Right cardiac atrium (tissue), 5 donors: ENCODE measurements at regions not wholly inside any gene's neighbourhood (a gene's known extent, or its start where the extent isn't known, plus 50 kb on each side); places are given as distances from the start of the nearest gene placed in this dataset.
"Not testable (repeated sequence)": the region's sequence is repeated elsewhere in the genome, so short reads cannot be mapped to it uniquely, and the experiment has no call there.

Experiments used
- ATAC-seq, 2 donors: fragments of 200-7000 bp; cut with Tn5 transposase; one replicate each; pipeline versions ENCODE4 v1.8.0 to v1.9.1; 2020; ENCODE audit warnings: moderate library complexity in 2 of 2, mild to moderate bottlenecking in 1 of 2
- DNase-seq, 3 donors: peaks; one replicate each; pipeline ENCODE4 v3.0.0-alpha.2; 2020
- H3K27ac ChIP-seq: one replicate; pipeline ENCODE4 v1.5.1; 2013; ENCODE audit warnings: mild to moderate bottlenecking, low read length, control low read depth, moderate library complexity
- H3K27me3 ChIP-seq: one replicate; pipeline ENCODE4 v1.6.1; 2013; ENCODE audit not compliant: control insufficient read depth, insufficient read depth
- H3K4me1 ChIP-seq: one replicate; pipeline ENCODE4 v1.6.1; 2013; ENCODE audit warnings: low read length; ENCODE audit not compliant: control insufficient read depth, insufficient read depth
- H3K4me3 ChIP-seq: one replicate; pipeline ENCODE4 v1.5.1; 2013; ENCODE audit warnings: low read length, control low read depth
- H3K9me3 ChIP-seq: one replicate; pipeline ENCODE4 v1.6.1; 2013; ENCODE audit warnings: low read length; ENCODE audit not compliant: control insufficient read depth
- WGBS: extraction: QIAGEN DNeasy Blood & Tissue Kit; methylation state at CpG from one replicate; pipeline ENCODE4 v1.1.7; 2013; 5-methylcytosine and 5-hydroxymethylcytosine counted together
- intact Hi-C, 4 donors: fragments of 100-400 bp; cut with DNase I; formaldehyde crosslinking; loops; one replicate each; pipeline versions ENCODE4 v1.11.0 to v1.14.0; 2022 to 2023
- donor health status: healthy with polysubstance abuse.
- donor health status: DM: no; HTN: yes; CAD: no.
- donor health status: DM: no; HTN: no; CAD: no.
- donor health status: DM: no; HTN: yes; CAD: no; lungs with severe emphysema.
- donor health status: DM: yes; HTN: yes; CAD: no.

GRCh38 chr7:55699450-55699842 is 127.1 kb upstream of the VOPP1 start:
- intact Hi-C loops, ATAC-seq: not testable (repeated sequence)
- WGBS = 69% methylated on average over 5 of the region's 5 CpGs

DNA sequence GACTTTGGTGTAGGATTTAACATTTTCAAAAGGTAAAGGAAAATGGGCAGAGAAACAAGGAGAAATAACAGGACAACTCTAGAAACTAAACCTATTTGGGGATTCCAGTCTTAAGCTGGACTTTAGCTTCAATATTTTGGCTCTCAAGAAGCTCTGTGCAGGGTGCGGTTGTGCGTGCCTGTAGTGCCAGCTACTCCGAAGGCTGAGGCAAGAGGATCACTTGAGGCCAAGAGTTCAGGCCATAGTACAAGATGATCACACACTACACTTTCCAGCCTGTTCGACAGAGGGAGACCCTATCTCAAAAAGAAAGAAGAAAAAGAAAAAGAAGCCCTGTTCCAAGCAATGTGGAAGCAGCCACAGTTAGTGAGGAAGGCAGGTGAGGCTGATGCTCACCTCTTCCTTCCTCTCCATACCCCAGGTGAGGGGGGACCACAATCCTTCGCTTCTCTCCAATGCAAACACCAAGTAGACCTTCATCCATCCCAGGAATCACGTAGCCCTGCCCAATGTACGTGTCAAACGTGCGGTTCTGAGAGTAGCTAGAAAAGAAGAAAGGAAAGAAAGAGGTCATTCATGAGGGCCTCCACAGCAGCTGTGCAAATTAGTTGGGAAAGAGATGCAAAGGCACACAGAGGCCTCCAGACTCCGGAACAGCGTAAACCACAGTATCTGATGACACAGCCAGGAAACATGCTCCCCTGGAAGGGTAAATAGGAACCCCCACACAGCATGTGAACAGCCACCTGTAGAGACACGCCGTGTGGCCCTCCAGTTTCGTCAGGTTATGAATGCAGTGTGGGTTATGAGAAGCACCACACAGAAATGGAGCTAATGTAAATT is 126.5 kb upstream of the VOPP1 start:
- WGBS = 82% methylated on average over 14 of the region's 14 CpGs
- not testable (repeated sequence) for ATAC-seq

More at GRCh38 chr7:55699450-55699842, 127.1 kb upstream of the VOPP1 start:
- not testable (repeated sequence) for DNase-seq, H3K4me1 ChIP-seq, H3K4me3 ChIP-seq, H3K27me3 ChIP-seq, H3K9me3 ChIP-seq, H3K27ac ChIP-seq

GRCh38 chr7:55695893-55696701 is 123.8 kb upstream of the VOPP1 start:
- H3K9me3 ChIP-seq, H3K4me1 ChIP-seq, H3K27ac ChIP-seq, H3K4me3 ChIP-seq, intact Hi-C loops, H3K27me3 ChIP-seq, DNase-seq, ATAC-seq: not testable (repeated sequence)
- WGBS = 45% methylated on average over 5 of the region's 6 CpGs

More for the DNA sequence above, 126.5 kb upstream of the VOPP1 start:
- H3K27me3 ChIP-seq, H3K9me3 ChIP-seq, H3K27ac ChIP-seq, DNase-seq, H3K4me1 ChIP-seq, intact Hi-C loops, H3K4me3 ChIP-seq: not testable (repeated sequence)

- H3K27me3 ChIP-seq, H3K4me1 ChIP-seq, H3K4me3 ChIP-seq, DNase-seq, H3K9me3 ChIP-seq, H3K27ac ChIP-seq, intact Hi-C loops: not testable (repeated sequence)
- peak in 1 of 2 donors; percentile 41 for ATAC-seq
- WGBS = 55% methylated on average over 5 of the region's 5 CpGs
These were observed 122.2 kb upstream of the VOPP1 start for GRCh38 chr7:55694484-55694883.

DNA sequence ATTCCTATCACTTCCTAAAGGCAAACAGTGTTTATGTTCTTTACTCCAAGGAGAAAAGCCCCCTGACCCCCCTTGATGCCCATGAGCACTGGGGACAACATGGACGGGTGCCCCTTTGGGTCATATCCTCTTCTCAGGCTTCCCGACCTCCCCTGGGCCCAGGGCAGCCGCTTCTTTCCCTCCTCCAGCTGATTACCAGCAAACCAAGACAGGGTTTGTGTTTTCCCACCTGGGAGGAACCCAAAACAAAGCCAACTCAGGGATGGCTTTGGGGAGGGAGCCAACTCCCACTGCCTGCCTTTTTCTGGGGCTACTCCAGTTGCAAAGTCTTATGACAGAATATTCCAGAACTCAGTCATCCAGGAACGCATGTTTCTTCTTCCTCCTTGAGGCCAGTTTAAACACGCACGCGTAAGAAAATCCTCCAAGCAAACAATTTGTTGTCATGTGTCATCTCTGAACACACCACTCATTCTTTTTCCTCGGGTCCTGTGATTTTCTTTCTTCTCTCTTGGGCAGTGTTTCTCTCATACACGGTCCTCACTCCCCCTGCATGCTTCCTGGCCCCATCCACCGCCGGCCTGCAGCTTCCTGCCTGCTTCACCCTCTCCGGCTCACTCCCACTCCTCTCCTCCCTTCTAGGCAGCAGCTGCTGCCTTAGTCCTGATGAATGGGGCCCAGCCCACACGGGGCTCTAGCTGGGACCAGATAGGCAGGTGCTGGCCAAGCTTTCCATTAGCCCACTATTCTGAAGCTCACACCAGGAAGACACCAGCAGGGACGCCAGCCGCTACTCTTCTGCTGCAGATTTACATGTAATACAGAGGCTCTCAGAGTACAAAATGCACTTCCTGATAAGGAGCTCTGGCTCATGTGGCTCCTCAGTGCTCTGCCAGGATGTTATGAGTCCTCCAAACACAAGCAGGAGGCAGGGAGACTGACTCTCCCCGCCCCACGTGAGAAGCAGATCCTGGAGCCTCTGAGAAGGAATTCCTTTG is 116.7 kb upstream of the VOPP1 start:
- H3K27ac ChIP-seq = peak overlapping the region; percentile 57
- H3K4me1 ChIP-seq, intact Hi-C loops, H3K4me3 ChIP-seq, H3K27me3 ChIP-seq, H3K9me3 ChIP-seq: not testable (repeated sequence)
- ATAC-seq (peak; percentile 94 to 95), DNase-seq (peak; percentile 43 to 78 (median 63))
- WGBS = 22% methylated on average over 17 of the region's 17 CpGs

GRCh38 chr7:55688261-55688660 is 116.0 kb upstream of the VOPP1 start:
- H3K4me1 ChIP-seq, H3K27me3 ChIP-seq, H3K4me3 ChIP-seq, intact Hi-C loops, DNase-seq, H3K9me3 ChIP-seq, H3K27ac ChIP-seq: not testable (repeated sequence)
- ATAC-seq = peak in 1 of 2 donors; percentile 17
- WGBS = 24% methylated on average over 3 of the region's 3 CpGs

- H3K27ac ChIP-seq, H3K9me3 ChIP-seq, DNase-seq, H3K27me3 ChIP-seq, ATAC-seq, H3K4me3 ChIP-seq, intact Hi-C loops, H3K4me1 ChIP-seq: not testable (repeated sequence)
- 77% methylated on average over 2 of the region's 5 CpGs for WGBS
These were observed 115.0 kb upstream of the VOPP1 start for GRCh38 chr7:55687252-55687651.

- DNase-seq, H3K4me1 ChIP-seq, H3K4me3 ChIP-seq, H3K27ac ChIP-seq, ATAC-seq, H3K27me3 ChIP-seq, H3K9me3 ChIP-seq, intact Hi-C loops: not testable (repeated sequence)
- WGBS = 91% methylated on average over 7 of the region's 7 CpGs
These were observed 114.5 kb upstream of the VOPP1 start for GRCh38 chr7:55686771-55687170.

DNA sequence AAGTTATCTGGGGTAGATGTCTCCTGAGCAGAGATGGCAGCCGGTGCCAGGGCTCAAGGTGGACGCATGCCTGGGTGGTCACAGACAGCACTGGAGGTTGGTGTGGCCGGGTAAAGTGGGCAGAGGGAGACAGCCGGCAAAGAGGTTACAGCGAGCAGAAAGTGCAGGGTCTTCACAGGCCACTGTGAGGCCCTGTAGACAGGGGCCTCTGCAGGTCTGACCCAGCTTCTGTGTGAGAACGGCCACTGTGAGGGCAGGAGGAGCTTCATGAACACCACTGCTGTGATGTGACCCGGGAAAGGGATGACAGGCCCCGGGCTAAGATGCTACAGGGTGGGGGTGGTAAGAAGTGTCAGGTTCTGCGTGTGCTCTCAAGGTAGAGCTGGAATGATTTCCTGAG is 111.2 kb upstream of the VOPP1 start:
- H3K27ac ChIP-seq, H3K4me1 ChIP-seq, H3K4me3 ChIP-seq, H3K9me3 ChIP-seq, ATAC-seq, H3K27me3 ChIP-seq, intact Hi-C loops, DNase-seq: not testable (repeated sequence)
- 81% methylated on average over 9 of the region's 9 CpGs for WGBS

DNA sequence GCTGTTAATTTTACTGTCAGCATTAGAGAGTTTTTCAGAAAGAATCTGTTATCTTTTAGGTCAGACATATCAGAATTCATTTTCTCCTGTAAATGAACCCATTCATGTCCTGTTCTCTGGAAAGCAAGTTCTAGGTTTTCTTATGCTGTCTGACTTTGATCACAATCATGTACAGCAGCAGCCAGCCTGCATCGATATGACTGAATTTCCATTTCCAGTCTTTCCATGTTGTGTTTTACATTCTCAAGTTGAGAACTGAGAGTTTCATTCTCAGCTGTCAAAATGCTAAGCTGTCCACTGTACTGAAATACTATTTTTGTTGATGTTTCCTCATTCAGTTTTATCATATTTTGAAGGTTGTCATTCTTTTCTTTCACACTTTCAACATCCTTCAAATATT is 103.3 kb upstream of the VOPP1 start:
- H3K9me3 ChIP-seq, H3K4me1 ChIP-seq, intact Hi-C loops, DNase-seq, H3K27ac ChIP-seq, ATAC-seq, H3K27me3 ChIP-seq, H3K4me3 ChIP-seq: not testable (repeated sequence)
- WGBS = 61% methylated on average over 1 of the region's 1 CpG
